AG08396 (cell line): ENCODE measurements at regions not wholly inside any gene's neighbourhood (a gene's known extent, or its start where the extent isn't known, plus 50 kb on each side); places are given as distances from the start of the nearest gene placed in this dataset.
"Not testable (repeated sequence)": the region's sequence is repeated elsewhere in the genome, so short reads cannot be mapped to it uniquely, and the experiment has no call there.

ENCODE experiments used
- DNase-seq: peaks from one replicate; pipeline ENCODE4 v3.0.0; 2012; ENCODE audit warnings: low spot score, mixed read lengths

GRCh38 chr12:78338054-78338785 lies 507.5 kb downstream of the NAV3 start:
- no peak for DNase-seq

GRCh38 chr12:78340406-78340805 lies 509.7 kb downstream of the NAV3 start:
- DNase-seq: no peak

DNA sequence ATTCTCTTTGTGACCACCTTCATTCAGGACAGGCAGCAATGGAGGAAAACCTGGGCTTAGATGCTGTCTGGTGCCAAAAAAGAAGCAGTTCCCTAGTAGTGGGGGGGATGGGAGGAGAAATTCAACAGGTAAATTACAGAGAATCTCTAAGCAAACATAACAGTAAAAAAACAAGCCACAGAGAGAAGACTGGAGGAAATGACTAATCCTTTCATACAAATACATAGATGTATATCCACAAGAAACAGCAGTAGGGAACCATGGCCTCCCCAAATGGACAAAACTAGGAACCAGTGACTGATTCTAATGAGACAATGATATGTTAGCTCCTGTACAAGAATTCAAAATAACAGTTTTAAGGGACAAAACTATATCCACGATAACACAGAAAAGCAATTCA lies 513.0 kb downstream of the NAV3 start:
- DNase-seq: no peak

- peak; percentile 20 for DNase-seq
These were observed 505.1 kb upstream of the SYT1 start for GRCh38 chr12:78359520-78359919.

DNA sequence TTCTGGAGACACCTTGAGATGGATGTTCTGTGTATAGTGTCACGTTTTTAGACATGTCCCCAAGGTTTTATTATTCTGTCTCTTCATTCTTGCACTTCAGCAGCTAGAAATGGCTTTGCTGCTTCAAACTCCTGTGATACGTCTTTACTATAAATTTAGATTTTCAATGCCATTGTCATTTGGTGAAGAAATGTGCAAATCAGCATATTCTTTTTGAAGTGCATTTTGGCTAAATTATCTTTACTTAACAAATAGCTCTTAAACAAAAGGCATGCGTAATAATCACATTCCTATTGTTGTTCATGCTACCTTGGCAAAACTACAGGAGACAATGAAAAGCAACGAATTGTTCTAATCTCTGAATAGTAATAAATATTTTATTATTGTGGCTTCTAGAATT lies 502.9 kb upstream of the SYT1 start:
- no peak for DNase-seq

GRCh38 chr12:78371284-78371683 lies 493.3 kb upstream of the SYT1 start:
- DNase-seq: no peak

DNA sequence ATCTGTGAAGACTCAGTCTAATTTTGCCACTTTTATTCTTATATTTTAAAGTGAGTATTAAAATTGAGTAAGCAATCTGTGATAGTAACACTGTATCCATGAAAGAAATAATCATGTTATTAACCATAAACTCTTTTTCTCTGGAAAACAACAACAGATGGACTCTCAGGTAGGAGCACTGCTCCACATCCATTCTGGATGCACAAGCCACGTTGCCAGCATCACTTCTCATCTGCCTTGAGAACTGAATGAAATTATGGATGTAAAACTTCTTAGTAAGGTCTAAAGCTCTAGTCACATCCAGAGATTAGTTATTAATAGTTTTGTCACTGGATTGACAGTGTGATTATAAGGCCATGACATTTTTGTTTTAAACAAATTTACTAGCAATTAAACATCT lies 489.1 kb upstream of the SYT1 start:
- no peak for DNase-seq

GRCh38 chr12:78376257-78376656 lies 488.3 kb upstream of the SYT1 start:
- DNase-seq: no peak

DNA sequence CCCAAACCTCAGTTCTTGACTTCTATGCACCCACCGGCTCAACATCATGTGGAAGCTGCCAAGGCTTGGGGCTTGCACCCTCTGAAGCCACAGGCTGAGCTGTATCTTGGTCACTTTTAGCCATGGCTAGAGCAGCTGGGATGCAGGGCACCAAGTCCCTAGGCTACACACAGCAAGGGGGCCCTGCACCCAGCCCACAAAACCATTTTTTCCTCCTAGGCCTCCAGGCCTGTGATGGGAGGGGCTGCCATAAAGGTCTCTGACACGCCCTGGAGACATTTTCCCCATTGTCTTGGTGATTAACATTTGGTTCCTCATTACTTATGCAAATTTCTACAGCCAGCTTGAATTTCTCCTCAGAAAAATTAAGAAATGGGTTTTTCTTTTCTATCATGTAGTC lies 485.5 kb upstream of the SYT1 start:
- DNase-seq: not testable (repeated sequence)

DNA sequence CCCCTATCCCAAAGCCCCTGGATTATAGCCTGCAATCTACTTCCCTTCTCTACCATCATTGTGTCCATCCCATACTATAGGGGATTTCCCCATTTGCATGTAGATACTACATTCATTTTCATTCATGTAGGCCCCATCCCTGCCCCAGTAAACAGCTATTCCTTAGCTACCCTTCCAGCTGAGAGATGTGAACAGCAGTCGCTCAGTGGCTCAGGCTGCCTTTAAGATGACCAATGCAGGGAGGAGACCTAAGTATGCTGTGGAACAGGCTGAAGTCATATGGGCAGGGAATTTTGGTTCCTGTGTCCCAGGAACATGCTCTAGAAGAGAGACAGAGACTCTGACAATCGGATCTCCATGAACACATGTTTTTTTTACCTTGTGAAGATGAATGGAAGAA lies 481.2 kb upstream of the SYT1 start:
- no peak for DNase-seq

DNA sequence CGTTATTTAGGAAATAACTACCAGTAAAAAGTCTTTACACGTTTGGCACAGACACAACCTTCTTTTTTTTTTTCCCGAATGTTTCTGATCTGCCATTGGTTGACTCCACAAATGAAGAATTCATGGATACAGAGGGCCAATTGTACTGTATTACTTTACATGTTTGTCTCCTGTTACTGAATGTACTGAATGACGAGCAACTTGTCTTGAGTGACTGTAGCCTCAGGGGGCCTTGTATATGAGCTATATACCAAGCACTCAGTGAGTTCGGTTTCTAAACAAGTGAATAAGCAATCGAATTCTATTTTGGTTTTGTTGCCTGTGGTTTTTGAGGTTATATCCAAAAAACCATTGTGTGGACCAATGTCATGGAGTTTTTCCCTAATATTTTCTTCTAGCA lies 480.0 kb upstream of the SYT1 start:
- DNase-seq: no peak

DNA sequence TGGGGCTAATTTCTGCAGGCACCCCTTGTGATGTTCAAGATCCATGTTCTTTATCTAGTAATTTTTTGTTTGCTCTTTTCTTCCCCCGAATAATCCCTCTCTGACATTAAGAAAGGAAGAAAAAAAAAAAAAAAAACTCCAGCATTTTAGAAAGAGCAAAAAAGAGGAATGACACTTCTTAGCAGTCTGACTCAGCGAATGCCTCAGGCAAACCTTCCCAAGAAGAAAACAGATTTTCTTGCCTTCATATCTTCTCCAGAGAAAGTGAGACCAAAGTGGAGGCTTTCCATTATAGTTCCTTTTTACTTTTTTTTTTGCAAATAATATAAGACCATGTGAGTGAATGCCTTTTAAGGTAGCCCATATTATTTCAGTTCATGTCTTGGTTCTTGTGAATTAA lies 479.0 kb upstream of the SYT1 start:
- DNase-seq: no peak

DNA sequence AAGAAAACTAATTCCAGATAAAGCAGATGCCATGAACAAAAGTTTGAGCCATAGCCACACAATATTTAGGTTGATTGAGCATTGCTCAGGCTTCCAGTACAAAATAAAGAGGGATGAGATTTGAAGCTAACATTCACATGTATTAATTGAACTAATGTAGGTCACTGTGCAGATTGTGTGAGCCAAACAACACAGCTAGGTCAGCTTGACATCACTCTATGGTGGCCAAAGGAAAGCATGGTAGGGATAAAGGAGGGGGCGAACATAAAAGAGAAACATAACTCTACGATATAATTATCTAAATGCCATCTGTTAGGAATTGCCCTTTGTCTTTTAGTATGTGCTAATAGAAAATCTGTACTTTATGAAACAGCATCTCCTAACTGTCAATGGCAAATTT lies 477.7 kb upstream of the SYT1 start:
- DNase-seq: no peak

GRCh38 chr12:78387721-78388120 lies 476.9 kb upstream of the SYT1 start:
- DNase-seq: no peak

DNA sequence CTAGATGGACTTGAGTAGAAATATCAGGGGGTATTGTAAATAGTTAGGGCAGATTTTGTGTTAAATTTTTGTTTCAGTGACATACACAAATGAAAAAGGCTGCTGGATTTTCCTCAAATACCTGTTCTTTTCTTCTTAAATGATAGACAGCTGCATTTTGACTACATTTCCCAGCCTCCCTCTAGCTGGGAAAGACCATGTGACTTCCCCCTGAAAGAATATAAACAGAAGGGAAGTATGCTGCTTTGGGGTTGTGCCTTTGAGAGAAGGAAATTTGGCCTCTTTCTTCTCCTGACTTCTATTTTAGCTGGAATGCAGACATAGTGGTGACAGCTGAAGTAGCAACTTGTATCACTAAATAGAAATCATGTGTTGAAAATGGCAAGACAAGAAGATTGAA lies 476.1 kb upstream of the SYT1 start:
- no peak for DNase-seq

- DNase-seq: no peak
These were observed 473.7 kb upstream of the SYT1 start for GRCh38 chr12:78390920-78391319.

DNA sequence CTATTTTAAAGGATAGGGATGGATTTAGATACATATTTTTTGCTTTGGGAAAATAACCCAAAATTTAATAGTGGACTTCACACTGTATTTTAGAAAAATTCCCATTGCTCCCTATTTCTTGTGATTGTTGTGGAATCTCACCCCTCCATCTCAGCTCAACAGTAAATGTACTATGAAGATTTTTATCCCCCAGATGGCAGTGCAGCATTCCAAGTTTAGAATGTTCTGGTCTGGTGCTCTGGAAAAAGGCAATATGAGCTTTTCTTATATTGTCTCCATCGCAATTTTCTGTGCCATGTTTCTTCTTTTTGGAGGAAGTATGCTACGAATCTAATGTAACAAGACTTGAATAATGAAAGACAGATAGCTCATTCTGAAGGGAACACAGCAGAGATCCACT lies 471.7 kb upstream of the SYT1 start:
- no peak for DNase-seq

DNA sequence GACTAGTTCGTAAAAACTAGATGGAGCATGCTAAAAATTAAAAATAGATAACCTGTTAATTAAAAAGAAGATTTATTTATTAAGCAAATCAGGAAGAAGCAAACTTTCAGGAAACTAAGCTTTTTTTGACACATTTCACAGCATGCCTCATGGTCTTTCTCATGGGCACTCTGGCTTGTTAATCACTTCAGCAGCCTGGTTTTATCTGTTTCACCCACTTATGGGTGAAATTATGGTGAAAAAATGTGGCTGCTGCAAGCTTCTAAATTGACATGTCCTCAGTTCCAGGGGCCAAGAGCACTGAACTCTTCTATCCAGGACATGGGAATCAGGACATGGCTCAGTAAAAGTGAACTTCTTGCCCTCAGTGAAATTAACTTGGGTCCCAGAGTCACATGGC lies 468.6 kb upstream of the SYT1 start:
- no peak for DNase-seq

DNA sequence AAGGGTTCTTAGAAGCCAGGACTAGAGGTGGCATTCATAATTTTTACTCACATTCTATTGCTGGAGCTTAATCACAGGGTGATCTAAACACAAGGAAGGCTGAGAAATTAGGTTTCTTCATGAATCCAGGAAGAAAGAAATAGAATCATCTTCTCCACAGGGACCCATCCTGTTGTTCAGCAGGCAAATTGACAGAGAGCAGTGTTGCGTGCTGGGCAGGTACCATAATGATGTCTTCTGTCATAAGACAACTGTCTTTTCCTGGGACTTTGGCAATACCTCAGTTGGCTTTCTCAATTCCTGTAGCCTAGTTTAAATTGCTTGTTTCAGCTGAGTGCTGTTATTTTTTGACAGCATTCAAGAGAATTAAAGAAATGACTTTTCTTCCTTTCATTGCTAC lies 468.0 kb upstream of the SYT1 start:
- DNase-seq: no peak

DNA sequence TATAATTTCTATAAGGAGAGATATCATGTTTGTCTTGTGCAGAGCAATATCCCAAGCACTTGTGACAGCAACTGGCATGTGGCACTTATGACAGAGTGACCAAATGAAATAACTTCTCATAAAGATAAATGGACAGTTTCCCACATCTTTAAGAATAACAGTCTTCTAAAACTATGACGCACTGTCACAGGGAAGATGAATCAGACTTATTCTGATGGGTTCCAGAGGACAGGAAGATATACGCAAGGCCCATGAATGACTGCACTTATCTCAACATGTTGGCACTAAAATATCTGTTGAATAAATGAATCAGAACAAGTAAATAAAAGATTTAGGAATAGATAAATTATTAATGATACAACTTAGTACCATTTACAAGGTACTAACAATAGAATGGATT lies 465.8 kb upstream of the SYT1 start:
- DNase-seq: no peak

DNA sequence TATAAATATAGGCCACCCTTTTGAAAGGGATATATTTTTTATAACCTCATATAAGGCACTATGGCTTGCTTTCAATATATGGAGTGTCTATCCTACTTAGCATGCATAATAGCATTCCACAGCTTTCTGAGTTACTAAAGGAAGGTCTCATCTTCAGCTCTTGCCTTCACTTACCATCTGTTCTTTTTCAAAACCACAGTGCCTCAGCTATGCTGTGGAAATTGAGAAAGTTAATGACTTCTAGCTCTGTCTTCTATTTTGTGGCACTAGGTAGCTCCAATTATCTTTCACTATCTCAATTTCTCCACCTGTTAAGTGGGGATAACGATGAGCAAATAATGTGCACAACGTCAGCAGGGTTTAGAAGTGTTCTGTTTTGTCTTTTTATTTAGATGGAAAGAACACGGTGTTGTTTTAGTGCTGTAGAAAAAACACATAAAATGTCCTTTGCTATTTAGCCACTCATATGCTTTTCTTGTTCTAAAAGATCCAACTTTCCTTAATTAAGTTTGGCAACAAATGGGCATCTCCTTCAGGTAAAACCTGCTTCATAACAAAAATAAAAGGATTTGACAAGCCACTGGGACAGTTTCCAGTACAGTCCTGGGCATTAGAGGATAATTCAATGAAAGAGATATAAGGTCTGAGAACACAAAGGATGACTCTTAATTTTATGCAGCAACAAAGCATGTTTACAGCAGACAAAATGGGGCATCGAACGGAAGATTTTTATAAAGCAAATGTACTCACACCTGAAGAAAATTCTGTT lies 462.0 kb upstream of the SYT1 start:
- no peak for DNase-seq

GRCh38 chr12:78403136-78403535 lies 461.4 kb upstream of the SYT1 start:
- peak; percentile 7 for DNase-seq

GRCh38 chr12:78403681-78404080 lies 460.9 kb upstream of the SYT1 start:
- no peak for DNase-seq

DNA sequence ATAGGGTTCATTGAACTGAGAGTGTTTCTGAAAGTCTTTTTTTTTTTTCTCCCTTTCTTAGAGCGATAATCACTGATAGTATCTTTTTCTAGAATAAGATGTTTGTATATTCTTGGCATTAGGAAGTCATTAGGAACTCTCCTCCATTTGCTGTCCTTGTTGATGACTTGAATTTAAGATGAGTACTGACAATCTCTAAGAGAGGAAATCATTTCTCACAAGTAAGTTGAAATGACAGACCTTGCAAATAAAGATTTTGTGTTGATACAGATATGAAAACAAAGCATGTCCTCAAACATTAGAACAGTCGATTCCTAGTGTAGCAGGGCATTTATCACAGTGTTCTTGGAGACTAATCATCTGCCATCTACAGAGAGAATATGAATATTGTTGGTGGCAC lies 458.4 kb upstream of the SYT1 start:
- no peak for DNase-seq
